Putamen (tissue), 1 donor: ENCODE measurements at regions not wholly inside any gene's neighbourhood (a gene's known extent, or its start where the extent isn't known, plus 50 kb on each side); places are given as distances from the start of the nearest gene placed in this dataset.

Experiments
- DNase-seq: peaks from one replicate; pipeline ENCODE4 v3.0.0-alpha.2; 2016; ENCODE audit warnings: low spot score

GRCh38 chr3:193874997-193875593, 260.9 kb upstream of the HES1 start:
- no peak for DNase-seq

DNA sequence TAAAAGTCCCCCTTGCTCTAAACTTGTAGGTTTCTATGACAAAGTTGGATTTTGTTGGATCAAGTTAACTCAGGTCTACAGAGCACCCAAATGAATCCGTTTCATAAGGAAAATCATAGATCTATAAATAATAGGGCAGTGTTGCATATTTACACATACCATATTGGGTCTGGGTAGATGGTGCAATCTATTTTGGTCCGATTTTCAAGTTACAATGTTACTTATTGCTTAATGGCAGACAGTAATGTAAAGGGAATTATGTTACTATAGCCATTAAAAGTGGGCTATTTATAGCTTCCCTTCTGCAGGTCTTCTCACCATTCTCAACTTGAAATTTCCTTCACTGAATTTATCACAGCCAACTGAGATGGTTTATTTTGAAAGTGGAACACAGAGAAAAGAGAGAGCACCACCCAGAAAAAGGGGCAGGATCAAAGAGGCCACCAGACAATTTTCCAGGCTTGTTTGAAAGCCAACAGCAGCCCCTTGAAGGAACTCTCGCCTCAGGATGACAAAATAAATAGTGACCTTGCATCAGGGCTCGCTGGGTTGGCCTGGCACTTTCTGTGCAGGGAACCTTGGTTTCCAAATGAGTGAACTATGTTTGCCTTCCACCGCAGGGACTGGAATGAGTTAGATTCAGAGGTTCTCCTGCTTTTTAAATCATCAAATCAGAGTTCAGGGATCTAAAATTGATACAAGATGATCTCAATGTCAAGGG, 260.2 kb upstream of the HES1 start:
- DNase-seq, result no peak

DNA sequence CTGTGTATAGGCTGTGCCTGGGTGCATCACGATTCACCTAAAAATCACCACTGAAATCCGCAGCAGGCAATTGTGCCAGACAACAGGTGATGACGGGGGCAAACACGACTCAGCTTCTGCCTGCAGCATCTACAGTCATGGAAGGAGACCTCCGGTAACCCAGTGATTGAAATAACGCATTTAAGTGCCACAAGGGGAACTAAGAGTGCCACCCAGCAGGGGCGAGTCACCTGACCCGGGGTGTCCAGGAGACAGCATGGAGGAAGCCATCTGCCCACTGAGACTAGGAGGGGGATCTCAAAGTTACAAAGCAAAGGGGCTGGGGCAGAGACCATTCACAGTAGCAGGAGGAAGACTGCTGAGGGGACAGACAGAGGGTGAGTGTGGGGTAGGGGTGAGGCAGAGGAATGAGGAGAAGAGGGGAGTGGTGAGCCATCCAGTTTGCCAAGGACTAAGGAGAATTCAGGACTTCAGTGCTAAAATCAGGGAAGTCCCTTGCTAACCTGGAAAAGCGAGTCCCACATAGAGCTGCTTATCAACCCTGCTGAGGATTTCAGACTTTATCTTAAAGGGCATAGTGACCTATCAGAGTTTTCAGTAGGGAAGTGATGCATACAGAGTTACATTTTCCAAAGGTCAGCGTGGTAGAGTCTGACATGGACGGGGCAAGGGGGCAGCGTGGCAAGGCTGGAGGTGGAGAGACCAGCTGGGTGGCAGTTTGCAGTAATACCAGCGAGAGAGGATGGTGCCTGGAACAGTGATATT, 256.7 kb upstream of the HES1 start:
- no peak for DNase-seq

GRCh38 chr3:193879864-193880242, 256.1 kb upstream of the HES1 start:
- DNase-seq, result no peak

- DNase-seq, result no peak
Measured at GRCh38 chr3:193882091-193882490, 253.9 kb upstream of the HES1 start.

GRCh38 chr3:193883551-193883950, 252.4 kb upstream of the HES1 start:
- no peak for DNase-seq

- no peak for DNase-seq
Measured at GRCh38 chr3:193884027-193884426, 251.9 kb upstream of the HES1 start.

GRCh38 chr3:193884652-193885051, 251.3 kb upstream of the HES1 start:
- DNase-seq, result no peak

DNA sequence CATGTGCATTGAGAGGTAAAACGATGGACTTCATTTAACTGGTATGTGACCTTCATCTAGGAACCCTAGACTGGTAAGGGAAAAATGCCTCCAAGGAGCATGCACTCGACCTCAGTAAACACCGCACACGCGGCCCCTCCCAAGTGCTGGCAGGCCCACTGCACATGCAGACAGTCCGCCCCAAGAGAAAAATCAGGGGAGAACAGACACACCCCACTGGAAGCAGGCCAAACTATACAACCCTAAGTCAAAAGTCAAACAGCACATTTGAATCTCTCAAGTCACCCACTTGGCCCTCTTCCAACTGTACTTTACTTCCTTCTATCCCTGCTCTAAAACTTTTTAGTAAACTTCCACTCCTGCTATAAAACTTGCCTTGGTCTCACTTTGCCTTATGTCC, 250.1 kb upstream of the HES1 start:
- no peak for DNase-seq

GRCh38 chr3:193890016-193890897, 245.7 kb upstream of the HES1 start:
- DNase-seq, result no peak

DNA sequence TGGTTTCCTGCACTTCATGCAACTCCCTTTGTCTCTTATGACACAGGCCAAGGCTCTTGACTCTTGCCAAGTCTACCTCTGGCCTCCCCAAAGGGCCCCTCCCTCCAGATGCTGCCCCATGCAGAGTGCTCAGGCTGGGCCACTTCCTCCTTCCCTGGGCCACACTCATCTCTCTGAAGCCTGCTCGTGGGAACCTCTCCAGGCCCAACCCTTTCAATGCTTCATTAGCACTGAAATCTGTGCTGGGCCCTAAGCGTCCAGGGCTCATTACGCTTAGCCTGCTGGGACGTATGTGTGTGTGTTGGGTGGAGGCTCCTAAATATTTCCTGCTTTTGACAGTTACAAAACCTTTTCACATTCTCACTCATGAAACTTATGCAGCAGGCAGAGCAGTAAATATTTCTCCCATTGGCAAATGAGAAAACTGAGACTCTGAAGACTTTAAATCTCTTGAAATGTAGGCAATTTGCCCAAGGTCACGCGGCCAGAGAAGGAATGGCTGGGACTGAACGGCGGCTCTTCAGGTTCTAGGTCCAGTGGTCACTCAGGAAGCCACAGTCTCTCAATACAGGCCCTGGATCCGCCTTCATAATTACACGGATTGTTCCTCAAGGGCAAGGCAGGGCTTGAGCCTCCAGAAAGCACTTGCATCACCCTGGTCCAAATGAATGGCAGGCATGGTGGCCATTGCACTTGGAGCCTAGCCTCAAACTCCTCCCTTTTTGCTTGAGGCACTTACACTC, 241.7 kb upstream of the HES1 start:
- no peak for DNase-seq

GRCh38 chr3:193895409-193895808, 240.5 kb upstream of the HES1 start:
- no peak for DNase-seq

DNA sequence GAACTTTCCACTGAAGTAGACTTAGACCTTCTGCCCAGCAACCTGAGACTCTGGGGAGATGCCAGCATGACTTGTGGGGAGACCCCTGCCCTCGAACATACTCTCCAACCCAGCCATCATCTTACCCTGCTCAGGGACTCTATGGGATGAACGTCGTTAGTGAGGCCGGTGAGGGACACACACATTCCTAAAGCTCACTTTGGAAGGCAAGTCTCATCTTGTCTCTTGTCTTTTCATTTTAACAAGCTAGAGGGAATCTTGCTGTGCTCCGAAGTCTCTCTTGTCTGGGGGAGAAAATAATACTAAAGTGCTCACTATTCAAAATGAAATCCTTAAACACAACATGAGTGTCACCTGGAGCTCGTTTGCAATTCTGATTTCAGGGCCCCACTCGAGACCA, 239.5 kb upstream of the HES1 start:
- DNase-seq, result no peak

DNA sequence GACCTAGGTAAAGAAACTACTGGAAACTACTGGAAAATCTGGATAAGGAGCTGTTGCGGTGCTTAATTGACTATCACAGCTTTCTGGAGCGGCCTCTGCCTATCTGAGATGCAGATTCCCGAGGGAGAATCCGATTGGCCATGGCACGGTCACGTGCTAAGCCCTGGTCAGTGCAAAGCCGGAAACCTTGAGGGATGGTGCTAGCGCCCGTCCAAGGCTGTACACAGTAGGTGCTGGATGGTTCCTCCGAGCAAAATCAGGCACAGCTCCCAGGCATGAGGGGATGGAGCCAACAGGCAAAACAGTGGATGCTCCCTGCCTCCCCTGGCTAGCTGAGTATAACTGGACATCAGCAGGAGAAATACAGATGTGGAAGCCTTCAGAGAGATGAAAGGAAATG, 238.7 kb upstream of the HES1 start:
- DNase-seq, result no peak

- DNase-seq, result no peak
Measured at GRCh38 chr3:193897731-193898180, 238.2 kb upstream of the HES1 start.

DNA sequence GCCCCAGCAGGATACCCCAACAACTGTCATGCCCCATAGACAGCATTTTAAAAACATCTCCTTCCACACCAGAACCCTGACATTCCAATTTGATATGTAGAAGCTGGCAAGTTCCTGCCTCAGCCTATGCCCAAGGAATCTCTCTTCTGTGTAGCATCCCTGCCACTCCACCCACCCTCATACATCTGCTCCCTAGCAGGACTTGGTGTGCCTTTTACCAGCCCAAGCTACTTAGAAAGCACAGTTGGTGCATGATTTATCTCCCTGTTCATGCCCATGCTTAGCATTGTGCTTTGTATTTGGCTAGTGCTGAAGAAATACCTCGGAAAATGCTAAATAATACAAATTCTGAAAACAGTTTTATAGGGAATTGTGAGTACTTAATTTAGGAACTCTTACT, 236.9 kb upstream of the HES1 start:
- no peak for DNase-seq

DNA sequence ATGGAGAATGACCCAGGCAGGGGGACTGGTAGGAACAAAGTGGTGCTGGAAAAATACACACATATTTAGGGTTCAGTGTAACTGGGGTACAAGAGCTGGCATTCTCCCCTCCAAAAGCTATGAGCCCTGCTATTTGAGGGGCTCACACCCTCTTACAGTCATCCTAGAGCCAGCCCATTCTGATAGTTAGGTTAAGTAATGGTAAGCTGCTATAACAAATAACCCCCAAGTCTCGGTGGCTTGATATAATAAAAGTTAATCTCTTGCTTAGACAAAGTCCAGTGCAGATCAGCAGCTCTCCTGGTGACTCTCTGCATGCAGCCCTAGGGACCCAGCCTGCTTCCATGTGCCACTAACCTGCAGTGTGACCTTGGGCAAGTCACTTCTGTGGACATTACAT, 234.9 kb upstream of the HES1 start:
- DNase-seq, result no peak

GRCh38 chr3:193902607-193903511, 233.1 kb upstream of the HES1 start:
- no peak for DNase-seq

DNA sequence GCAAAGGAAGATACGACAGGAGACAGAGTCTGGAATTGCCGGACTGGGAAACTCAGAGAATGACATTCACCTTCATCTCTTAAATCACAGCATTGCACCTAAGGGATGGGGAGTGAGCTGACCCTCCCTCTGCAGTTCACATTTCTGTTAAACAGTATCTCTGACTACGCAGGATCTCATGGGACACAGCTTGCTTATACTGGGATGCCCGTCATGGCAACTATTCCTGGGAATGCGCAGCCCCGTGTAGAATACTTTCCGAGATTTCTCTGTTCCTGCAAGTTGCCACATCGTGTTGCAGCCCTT, 232.5 kb upstream of the HES1 start:
- DNase-seq, result no peak

- DNase-seq, result no peak
Measured at GRCh38 chr3:193903966-193904365, 232.0 kb upstream of the HES1 start.
